HG02870 (cell line): ENCODE measurements at regions not wholly inside any gene's neighbourhood (a gene's known extent, or its start where the extent isn't known, plus 50 kb on each side); places are given as distances from the start of the nearest gene placed in this dataset.
"Not testable (repeated sequence)": the region's sequence is repeated elsewhere in the genome, so short reads cannot be mapped to it uniquely, and the experiment has no call there.

ENCODE experiments used
- ATAC-seq: cut with Tn5 transposase; IDR thresholded peaks from one replicate; pipeline ENCODE4 v1.9.1; 2021; ENCODE audit warnings: mild to moderate bottlenecking, moderate library complexity; ENCODE audit not compliant: unreplicated experiment

- ATAC-seq, result no peak
Observed at GRCh38 chr10:53107711-53108110, 335.1 kb upstream of the MBL2 start.

DNA sequence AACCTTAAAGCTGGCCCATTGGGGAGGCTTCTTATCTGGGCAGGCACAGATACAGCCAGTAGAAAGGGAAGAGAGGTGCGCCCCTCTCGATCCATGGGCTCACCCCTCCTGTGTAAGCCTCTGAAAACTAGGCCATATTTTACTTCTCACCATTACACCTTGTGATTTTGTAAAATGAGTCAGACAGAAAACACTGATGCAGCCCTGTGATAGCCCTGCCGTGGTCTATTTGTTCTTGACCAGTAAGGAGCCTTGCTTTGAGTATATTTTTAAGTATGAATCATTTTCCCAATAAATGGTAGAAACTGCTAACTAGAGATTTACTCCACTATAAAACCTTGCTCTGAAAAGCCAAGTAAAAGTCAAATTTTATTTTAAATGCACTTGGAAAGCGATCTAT, 329.8 kb upstream of the MBL2 start:
- no peak for ATAC-seq

DNA sequence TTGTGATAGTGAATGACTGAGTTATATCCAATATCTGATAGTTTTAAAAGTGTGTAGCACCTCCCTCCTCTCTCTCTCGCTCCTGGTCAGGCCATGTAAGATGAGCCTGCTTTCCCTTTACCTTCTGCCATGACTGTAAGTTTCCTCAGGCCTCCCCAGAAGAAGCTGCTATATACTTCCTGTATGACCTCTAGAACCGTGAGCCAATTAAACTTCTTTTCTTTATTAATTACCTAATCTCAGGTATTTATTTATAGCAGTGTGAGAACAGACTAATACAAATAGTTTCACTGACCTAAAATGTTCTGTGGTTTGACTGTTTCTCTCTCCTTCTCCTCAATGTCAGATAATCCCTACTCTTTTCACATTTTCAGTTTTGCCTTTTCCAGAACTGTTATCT, 321.3 kb upstream of the MBL2 start:
- ATAC-seq, result no peak

DNA sequence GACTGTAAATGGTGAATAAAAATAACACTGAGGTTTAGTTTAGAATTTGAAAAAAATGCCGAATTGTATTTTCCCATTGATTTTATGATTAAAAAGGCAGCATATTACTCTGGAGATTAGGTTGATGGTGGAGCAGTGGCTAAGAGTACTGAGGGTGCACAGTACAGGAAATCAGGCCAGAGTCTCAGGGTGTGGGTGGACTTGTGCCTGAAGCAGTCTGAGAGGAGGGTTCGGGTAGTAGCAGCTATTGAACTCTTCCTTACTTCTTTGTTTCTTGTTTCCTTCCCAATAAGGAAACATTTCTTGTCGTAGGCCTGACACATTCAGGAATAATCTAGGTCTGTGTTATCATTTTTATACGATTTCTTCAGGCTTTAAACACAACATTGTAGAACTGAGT, 319.0 kb upstream of the MBL2 start:
- no peak for ATAC-seq

DNA sequence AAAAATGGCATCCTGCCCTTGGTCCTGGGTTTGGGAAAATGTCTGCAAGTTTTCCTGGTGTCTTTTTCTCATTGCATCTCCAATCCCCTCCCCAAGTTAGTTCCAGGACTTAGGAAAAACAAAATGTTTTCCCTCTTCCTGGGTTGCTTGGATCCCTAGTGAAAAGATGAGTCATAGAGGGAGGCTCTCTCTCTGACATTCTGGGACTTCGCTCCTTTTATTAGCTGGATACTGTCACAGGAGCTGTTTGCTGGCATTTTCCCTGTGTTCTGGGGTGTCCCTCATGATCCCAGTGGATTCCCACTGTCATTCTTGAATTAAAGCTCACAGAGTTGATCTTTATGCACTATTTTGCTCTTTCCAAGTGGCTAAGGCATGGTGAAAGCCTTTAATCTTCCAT, 316.4 kb upstream of the MBL2 start:
- ATAC-seq, result no peak

DNA sequence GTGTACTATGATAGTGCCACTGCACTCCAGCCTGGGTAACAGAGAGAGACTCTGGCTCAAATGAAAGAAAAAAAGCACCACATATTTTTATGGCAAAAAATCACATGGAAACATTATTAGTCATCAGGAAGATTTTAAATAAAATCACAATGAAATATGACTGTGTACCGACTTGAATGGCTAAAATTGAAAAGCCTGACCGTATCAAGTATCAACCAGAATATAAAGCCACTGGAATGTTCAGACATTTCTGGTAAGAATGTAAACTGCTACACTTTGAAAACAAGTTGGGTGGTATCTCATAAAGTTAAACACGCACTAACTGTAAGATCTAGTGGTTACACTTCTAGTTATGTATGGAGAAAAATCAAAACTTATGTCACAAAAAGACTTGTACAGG, 306.7 kb upstream of the MBL2 start:
- ATAC-seq, result no peak

- no peak for ATAC-seq
Observed at GRCh38 chr10:53076948-53077347, 304.4 kb upstream of the MBL2 start.

DNA sequence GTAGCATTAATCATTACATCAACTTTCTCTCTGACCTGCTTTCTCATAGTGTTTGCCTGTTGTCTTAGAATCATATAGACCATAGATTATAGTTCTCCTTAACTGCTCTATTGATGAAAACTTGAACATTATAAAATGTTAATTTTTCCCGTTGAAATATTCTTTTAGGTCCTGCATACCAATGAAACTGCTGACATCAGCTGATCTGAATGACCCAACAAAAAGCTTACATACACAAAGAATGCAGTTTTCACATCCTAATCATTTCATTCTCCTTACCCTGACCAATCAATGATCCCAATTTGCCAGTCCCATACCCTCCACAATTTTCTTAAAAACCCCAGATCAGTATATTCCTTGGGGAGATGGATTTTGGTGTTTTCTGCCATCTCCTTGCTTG, 302.9 kb upstream of the MBL2 start:
- no peak for ATAC-seq

GRCh38 chr10:53072144-53072543, 299.6 kb upstream of the MBL2 start:
- no peak for ATAC-seq

DNA sequence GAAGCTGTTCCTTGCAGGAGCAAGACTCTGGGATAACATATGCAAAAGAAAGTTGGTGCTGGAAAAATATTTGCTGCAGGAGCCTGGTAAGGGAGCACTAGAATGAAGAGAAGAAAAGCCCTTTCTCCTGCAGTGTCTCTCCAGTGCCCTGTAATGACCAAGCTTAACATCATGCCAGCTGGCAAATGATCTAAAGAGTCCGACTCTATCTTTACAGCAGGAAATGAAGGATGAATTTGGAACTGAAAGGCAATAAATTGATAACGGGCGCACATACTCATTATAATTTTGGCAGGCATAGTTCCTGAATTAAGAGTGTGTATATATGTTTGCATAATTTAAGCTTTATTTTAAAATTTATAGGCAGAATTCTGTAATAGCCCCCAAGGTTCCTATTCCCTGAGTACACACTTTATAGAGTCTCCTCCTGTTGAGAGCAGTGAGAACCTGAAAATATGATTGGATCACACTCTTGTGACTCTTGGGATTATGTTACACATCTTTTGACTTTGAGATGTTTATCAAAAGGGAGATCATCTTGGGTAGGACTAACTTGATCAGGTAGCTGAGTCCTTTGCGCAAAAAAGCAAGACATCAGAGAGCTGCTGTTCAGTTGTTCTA, 299.0 kb upstream of the MBL2 start:
- no peak for ATAC-seq

GRCh38 chr10:53069013-53069412, 296.4 kb upstream of the MBL2 start:
- no peak for ATAC-seq

- no peak for ATAC-seq
Observed at GRCh38 chr10:53064614-53065013, 292.0 kb upstream of the MBL2 start.

DNA sequence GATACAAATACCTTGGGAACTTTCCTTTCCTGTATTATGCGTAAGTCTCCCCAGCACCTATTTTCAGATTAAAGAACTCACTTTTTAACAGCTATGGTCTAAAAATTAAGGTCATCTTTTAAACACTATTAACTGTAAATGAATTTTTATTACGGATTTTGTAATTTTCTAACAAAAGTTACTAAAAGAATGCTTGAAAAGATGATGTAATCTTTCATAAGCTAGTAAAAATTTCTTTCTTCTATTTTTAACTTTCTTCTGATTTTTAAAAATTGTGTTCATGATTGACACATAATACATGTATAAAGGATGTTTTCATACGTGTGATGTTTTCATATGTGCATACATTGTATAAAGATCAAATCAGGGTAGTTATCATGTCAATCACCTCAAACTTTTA, 291.2 kb upstream of the MBL2 start:
- ATAC-seq, result no peak

DNA sequence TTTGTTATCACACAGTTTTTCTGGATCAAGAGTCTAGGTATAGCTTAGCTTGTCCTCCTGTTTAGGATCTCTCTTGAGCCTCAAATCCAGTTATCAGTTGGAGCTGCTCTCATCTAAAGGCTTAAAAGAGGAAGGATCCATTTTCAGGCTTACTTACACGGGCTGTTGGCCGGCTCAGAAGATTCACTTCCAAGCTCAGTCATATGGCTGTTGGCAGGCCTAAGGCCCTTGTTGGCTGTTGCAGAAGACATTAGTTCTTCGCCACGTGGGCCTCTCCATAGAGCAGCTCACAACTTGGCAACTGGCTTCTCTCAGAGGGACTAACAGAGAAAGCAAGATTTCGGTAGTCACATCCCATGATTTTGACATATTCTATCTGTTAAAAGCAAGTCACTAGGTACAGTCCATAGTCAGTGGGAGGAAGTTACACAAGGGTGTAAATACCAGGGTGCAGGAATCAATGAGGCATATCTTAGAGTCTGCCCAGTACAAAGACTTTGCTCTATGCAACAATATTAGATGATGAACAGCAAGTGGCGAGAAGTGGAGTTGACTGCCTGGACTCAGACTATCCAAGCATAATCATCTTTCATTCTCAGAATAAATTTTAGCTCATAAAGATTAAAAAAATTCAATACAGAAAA, 280.1 kb upstream of the MBL2 start:
- no peak for ATAC-seq

DNA sequence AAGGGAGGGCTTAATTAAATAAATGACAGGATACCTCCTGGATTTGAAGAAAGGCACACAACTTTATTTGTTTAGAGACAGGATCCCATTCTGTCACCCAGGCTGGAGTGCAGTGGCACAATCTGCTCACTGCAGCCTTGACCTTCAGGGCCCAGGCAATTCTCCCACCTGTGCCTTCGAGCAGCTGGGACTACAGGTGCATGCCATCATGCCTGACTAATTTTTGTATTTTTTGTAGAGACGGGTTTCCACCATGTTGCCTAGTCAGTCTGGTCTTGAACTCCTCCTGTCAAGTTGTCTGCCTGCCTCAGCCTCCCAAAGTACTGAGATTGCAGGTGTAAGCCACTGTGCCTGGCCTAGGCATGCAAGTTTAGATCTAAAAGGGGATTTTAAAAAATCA, 272.7 kb upstream of the MBL2 start:
- ATAC-seq, result no peak

DNA sequence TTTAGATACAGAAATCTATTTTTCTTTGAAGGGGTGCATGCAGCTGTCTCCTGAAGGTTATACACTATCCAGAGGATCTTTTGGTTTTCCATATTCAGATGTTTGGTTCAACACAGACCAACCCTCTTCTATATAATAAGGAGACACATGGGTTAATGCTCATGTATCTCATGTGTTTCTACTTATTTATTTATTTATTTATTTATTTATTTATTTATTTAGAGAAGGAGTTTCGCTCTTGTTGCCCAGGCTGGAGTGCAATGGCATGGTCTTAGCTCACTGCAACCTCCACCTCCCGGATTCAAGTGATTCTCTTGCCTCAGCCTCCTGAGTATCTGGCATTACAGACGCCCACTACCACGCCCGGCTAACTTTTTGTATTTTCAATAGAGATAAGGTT, 263.2 kb upstream of the MBL2 start:
- ATAC-seq, result not testable (repeated sequence)

- ATAC-seq, result no peak
Observed at GRCh38 chr10:53033396-53033795, 260.8 kb upstream of the MBL2 start.

- ATAC-seq, result not testable (repeated sequence)
Observed at GRCh38 chr10:53029872-53030849, 257.6 kb upstream of the MBL2 start.

DNA sequence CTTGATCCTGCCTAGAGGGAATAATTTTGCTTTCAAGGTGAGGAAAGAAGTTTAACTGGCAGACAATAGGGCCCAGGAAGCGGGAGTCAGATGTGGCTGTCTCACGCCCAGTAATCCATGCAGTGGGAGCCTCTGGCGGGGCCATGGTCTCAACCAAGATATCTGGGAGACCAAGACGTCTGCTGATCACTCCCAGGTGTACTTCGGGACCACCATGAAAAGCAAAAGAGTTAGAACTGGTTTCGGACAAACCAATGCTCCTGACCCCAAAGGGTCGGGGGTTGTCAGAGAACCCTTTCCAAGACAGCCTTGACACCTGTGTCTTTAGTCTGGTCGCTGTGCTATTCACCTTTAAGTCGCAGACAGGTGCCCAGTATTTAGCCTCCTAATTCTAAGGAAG, 256.9 kb upstream of the MBL2 start:
- no peak for ATAC-seq

GRCh38 chr10:53025765-53026164, 253.2 kb upstream of the MBL2 start:
- not testable (repeated sequence) for ATAC-seq

DNA sequence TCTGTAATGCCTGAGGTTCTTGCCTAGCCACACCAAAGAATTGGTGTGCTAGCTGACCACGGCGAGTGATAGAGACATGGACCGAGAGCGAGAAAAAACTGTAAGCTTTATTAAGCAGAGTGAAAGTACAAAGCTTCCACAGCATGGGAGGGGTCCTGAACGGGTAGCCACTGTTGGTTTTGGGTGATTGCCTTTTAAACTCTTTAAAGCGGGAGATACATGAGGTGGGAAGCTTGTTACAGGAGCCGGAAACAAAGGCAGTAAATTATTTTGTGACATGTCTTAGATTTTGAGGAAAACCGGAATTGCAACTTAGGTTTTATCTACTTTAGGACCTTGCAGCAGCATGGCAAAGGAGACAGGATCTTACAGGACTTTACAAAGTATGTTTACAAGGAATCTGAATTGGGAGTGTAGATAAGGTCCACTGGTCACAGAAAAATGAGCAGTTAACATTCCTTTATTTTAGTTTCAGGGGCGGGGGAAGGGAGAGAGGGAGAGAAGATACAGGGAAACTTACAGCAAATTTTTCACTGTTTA, 252.7 kb upstream of the MBL2 start:
- no peak for ATAC-seq

- no peak for ATAC-seq
Observed at GRCh38 chr10:53023411-53023810, 250.8 kb upstream of the MBL2 start.
